Fibroblast of pulmonary artery (primary cell): ENCODE measurements at regions not wholly inside any gene's neighbourhood (a gene's known extent, or its start where the extent isn't known, plus 50 kb on each side); places are given as distances from the start of the nearest gene placed in this dataset.
"Not testable (repeated sequence)": the region's sequence is repeated elsewhere in the genome, so short reads cannot be mapped to it uniquely, and the experiment has no call there.

ENCODE experiments used
- DNase-seq: peaks from one replicate; pipeline ENCODE4 v3.0.0-alpha.2; 2010; ENCODE audit warnings: low read depth
- H3K4me3 ChIP-seq: replicated peaks from 2 replicates; pipeline ENCODE4 v1.5.1; 2011; ENCODE audit warnings: low read depth, mild to moderate bottlenecking, control low read depth, low read length, moderate library complexity
- TF ChIP-seq, protein P1 (sequence below): IDR thresholded peaks from 2 replicates; pipeline ENCODE4 v1.5.1; 2011; ENCODE audit warnings: mild to moderate bottlenecking, control low read depth, low read length, inconsistent platforms; ENCODE audit errors: missing control alignments

DNA sequence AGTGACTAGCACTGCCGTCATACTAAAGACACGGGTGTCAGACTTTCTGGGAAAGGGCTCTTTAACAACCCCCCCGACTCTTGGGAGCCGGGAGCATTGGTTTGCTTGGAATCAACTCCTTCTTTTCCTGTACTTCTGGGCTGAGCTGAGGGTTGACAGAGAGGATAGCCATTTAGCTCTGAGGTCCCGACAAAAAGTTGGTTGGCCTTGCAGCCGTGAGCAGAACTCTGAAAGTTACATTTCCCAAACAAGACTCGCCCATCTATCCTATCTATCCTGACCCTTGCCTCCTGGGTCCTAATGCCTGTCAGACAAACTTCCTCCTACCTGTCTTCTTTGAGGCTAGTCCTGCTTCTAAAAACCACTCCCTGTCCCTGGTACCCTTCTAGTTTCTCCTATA lies 460.8 kb upstream of the TOM1L1 start:
- no peak overlapping the region for H3K4me3 ChIP-seq
- no peak for DNase-seq
- TF ChIP-seq, protein P1, sequence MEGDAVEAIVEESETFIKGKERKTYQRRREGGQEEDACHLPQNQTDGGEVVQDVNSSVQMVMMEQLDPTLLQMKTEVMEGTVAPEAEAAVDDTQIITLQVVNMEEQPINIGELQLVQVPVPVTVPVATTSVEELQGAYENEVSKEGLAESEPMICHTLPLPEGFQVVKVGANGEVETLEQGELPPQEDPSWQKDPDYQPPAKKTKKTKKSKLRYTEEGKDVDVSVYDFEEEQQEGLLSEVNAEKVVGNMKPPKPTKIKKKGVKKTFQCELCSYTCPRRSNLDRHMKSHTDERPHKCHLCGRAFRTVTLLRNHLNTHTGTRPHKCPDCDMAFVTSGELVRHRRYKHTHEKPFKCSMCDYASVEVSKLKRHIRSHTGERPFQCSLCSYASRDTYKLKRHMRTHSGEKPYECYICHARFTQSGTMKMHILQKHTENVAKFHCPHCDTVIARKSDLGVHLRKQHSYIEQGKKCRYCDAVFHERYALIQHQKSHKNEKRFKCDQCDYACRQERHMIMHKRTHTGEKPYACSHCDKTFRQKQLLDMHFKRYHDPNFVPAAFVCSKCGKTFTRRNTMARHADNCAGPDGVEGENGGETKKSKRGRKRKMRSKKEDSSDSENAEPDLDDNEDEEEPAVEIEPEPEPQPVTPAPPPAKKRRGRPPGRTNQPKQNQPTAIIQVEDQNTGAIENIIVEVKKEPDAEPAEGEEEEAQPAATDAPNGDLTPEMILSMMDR: no peak

GRCh38 chr17:54451051-54451450 lies 449.6 kb upstream of the TOM1L1 start:
- no peak for DNase-seq
- TF ChIP-seq, protein P1: no peak
- H3K4me3 ChIP-seq: no peak overlapping the region

DNA sequence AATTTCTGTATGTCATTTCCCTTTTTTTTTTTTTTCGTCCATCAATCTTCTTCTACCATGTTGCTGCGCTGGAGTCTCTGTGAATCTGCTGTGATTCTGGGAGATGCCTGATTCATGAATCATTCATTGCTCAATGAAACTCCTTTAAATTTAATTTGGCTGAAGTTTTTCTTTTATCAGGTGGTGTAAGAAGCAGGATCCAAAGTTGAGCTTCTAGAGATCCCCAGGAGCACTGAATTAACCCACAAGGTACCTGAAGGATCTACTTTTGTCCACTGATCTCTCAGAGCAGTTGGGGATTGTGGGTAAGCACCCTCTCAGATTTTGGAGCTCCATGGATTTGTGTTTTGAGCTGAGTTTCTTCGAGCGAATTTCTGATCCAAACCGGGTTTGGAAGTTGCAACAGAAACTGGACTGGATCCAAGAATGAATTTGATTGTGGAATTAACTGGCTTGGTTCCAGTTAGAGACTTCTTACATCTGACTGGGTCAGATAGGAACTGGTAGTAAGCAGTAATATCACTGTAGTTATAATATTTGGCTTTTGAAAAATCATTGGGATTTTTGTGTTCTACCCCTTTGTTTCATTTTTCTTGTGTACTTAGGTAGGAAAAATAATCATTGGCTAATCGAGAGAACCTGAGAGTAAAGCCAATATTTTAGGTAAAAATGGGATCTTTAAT lies 447.8 kb upstream of the TOM1L1 start:
- H3K4me3 ChIP-seq: no peak overlapping the region
- TF ChIP-seq, protein P1: no peak
- DNase-seq: no peak

DNA sequence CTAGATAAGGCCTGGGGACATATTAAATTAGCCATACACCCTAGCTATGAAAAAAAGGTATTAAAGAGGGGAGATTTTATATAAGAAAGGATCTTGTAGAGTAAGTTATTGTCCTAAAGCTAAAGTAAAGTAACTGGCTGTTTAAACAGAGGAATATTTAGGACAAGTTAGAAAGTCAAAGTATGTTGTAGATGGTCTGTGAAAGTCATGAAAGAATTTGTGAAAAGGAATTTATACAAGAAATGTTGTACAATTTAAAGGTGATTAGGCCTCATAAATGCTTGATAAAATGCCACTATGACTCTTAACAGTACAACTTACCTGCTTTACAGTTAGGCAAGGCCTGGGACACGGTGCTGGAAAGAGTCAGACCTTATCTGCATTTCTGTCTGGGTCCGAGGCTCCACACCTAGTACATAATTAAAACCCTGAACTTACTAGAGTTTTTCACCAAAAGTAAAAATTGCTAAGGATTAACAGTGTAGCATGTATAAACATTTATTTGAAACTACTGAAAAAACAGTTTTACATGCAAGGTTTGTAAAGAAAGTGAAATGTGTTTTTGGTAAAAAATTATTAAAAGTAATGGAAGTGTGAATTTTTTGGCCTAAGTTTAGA lies 445.3 kb upstream of the TOM1L1 start:
- no peak for DNase-seq
- TF ChIP-seq, protein P1: no peak
- no peak overlapping the region for H3K4me3 ChIP-seq

- H3K4me3 ChIP-seq, DNase-seq: not testable (repeated sequence)
Measured at GRCh38 chr17:54465443-54465842, 435.2 kb upstream of the TOM1L1 start.

DNA sequence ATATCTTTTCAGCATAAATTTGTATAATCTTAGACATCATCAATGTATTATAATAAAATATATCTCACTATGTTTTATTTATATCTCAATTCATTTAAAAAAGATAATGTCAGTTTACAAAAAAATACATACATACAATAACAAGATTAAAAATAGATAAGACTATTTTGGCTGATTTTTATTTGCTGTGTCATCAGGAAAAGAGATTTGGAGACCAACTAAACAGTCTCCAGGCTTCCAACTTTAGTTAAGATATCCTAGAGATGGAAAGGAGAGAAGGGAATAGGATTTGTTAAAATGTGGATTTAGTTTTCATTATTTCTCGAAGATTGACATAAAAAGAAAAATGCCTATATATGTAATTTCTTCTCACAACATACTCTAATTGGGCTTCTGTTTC lies 433.8 kb upstream of the TOM1L1 start:
- no peak for DNase-seq
- TF ChIP-seq, protein P1: no peak
- no peak overlapping the region for H3K4me3 ChIP-seq

DNA sequence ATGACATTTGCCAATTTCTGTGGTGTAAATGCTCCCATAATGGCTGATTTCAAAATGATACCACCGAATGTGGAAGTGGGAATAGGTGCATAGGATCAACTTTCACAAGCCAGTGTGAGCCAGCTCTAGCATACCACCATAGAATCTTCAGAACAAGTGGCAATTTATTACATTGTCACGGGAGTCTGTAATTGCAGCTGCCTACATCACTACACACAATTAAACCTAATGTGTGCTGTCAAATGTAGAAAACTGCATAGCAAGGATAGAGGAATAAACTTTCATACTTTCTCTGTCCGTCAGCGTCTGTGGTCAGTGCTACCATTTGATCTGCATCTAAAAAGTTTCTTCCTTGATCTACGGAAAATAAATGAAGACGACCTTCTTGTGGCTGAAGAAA lies 417.8 kb upstream of the TOM1L1 start:
- TF ChIP-seq, protein P1: no peak
- H3K4me3 ChIP-seq: no peak overlapping the region
- no peak for DNase-seq
